Activated B cell treated with CpG ODN at 0.5 μM for 24 hours (primary cell): ENCODE measurements at regions not wholly inside any gene's neighbourhood (a gene's known extent, or its start where the extent isn't known, plus 50 kb on each side); places are given as distances from the start of the nearest gene placed in this dataset.

Experiments used
- ATAC-seq: fragments of 200-7000 bp; cut with Tn5 transposase; one replicate; pipeline ENCODE4 v1.10.0; 2021; ENCODE audit warnings: low read depth, mild to moderate bottlenecking, moderate library complexity
- CTCF ChIA-PET: fragments of 350-600 bp; sonication (Branson Sonifier 250); formaldehyde crosslinking; loops from one replicate; lab custom pipeline; 2021; ENCODE audit warnings: antibody characterized with exemption; lab: Charles Lee
- POLR2A ChIA-PET: fragments of 350-600 bp; sonication (Branson Sonifier 250); formaldehyde crosslinking; loops from one replicate; lab custom pipeline; 2021; ENCODE audit warnings: antibody characterized with exemption; lab: Charles Lee
- DNase-seq: peaks from one replicate; pipeline ENCODE4 v3.0.0; 2022
- H3K27ac Mint-ChIP-seq: one replicate; pipeline ENCODE4 v1.8.0; 2020; ENCODE audit warnings: mixed read lengths
- H3K27me3 Mint-ChIP-seq: one replicate; pipeline ENCODE4 v1.8.0; 2021; ENCODE audit warnings: mixed read lengths
- H3K36me3 Mint-ChIP-seq: one replicate; pipeline ENCODE4 v1.8.0; 2021; ENCODE audit warnings: low read depth, mixed read lengths
- H3K4me1 Mint-ChIP-seq: one replicate; pipeline ENCODE4 v1.8.0; 2021; ENCODE audit warnings: mixed read lengths
- H3K4me3 Mint-ChIP-seq: one replicate; pipeline ENCODE4 v1.8.0; 2020; ENCODE audit warnings: mild to moderate bottlenecking, mixed read lengths
- H3K9me3 Mint-ChIP-seq: one replicate; pipeline ENCODE4 v1.8.0; 2020; ENCODE audit warnings: mixed read lengths
- intact Hi-C: fragments of 100-400 bp; cut with micrococcal nuclease; formaldehyde crosslinking; loops from one replicate; pipeline ENCODE4 v1.15.1; 2024
- TF ChIP-seq, protein P1 (sequence below): fragments of 200-600 bp; IDR thresholded peaks from one replicate; pipeline ENCODE4 v1.8.0; 2022; ENCODE audit warnings: antibody characterized with exemption, mild to moderate bottlenecking

GRCh38 chr7:53458636-53459035 lies 423.2 kb downstream of the POM121L12 start:
- DNase-seq (no peak), ATAC-seq (no peak)
- Mint-ChIP-seq H3K4me3 (no peak overlapping the region), H3K9me3 (peaks cover 3% of the 10 kb centered on the region), H3K36me3 (no peaks in the 10 kb centered on the region), H3K4me1 (no peaks in the 10 kb centered on the region), H3K27me3 (no peaks in the 10 kb centered on the region), H3K27ac (no peak overlapping the region)
- ChIA-PET POLR2A (no interaction called here), CTCF (no interaction called here)
- TF ChIP-seq, protein P1, sequence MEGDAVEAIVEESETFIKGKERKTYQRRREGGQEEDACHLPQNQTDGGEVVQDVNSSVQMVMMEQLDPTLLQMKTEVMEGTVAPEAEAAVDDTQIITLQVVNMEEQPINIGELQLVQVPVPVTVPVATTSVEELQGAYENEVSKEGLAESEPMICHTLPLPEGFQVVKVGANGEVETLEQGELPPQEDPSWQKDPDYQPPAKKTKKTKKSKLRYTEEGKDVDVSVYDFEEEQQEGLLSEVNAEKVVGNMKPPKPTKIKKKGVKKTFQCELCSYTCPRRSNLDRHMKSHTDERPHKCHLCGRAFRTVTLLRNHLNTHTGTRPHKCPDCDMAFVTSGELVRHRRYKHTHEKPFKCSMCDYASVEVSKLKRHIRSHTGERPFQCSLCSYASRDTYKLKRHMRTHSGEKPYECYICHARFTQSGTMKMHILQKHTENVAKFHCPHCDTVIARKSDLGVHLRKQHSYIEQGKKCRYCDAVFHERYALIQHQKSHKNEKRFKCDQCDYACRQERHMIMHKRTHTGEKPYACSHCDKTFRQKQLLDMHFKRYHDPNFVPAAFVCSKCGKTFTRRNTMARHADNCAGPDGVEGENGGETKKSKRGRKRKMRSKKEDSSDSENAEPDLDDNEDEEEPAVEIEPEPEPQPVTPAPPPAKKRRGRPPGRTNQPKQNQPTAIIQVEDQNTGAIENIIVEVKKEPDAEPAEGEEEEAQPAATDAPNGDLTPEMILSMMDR, result no peak
- intact Hi-C loops, result no loop called here

- H3K9me3 Mint-ChIP-seq, result peaks cover 13% of the 10 kb centered on the region
- TF ChIP-seq, protein P1, result no peak
- CTCF ChIA-PET, result no interaction called here
These were observed 430.9 kb downstream of the POM121L12 start for GRCh38 chr7:53466371-53466770.

DNA sequence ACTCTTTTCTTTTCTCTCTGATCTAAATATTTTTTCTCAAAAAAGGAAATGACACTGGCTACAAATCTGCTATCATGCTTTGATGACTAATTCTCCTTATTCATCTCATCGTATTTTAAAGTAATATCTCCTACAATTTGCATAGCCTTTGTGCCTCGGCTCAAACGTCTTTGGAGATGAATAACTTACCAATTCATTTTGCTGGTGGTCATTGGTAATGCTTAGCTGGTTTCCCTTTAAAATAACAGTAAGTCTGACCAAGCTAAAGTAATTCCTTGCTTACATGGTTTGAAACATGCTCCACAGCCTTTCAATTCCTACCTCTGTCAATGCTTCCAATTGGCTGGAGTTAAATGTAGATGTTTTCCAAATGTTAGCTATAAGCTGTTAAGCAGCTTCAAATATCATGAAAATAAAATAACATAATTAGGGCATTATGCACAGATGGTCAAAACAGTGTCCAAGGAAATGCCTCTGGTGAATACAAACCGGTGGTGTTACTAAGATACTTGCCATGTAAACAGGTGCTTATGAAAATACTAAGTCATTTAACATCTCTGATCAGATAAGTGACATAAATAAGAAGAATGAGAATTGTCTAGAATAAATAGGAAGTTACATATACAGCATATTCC lies 435.0 kb downstream of the POM121L12 start:
- no peaks in the 10 kb centered on the region for H3K36me3 Mint-ChIP-seq
- ChIA-PET POLR2A (no interaction called here), CTCF (no interaction called here)
- no peak for ATAC-seq
- intact Hi-C loops, result no loop called here
- no peaks in the 10 kb centered on the region for H3K27me3 Mint-ChIP-seq
- peaks cover 11% of the 10 kb centered on the region for H3K9me3 Mint-ChIP-seq
- no peak overlapping the region for H3K27ac Mint-ChIP-seq
- no peaks in the 10 kb centered on the region for H3K4me1 Mint-ChIP-seq
- no peak overlapping the region for H3K4me3 Mint-ChIP-seq
- DNase-seq, result no peak
- TF ChIP-seq, protein P1, result no peak

More at GRCh38 chr7:53466371-53466770, 430.9 kb downstream of the POM121L12 start:
- POLR2A ChIA-PET, result no interaction called here
- intact Hi-C loops, result no loop called here
- no peaks in the 10 kb centered on the region for H3K4me1 Mint-ChIP-seq
- no peaks in the 10 kb centered on the region for H3K36me3 Mint-ChIP-seq
- no peak overlapping the region for H3K4me3 Mint-ChIP-seq
- no peak for ATAC-seq
- DNase-seq, result no peak
- H3K27ac Mint-ChIP-seq, result no peak overlapping the region
- H3K27me3 Mint-ChIP-seq, result no peaks in the 10 kb centered on the region

- TF ChIP-seq, protein P1, result no peak
- CTCF ChIA-PET, result no interaction called here
- Mint-ChIP-seq H3K4me3 (no peak overlapping the region), H3K27ac (no peak overlapping the region), H3K9me3 (peaks cover 9% of the 10 kb centered on the region), H3K4me1 (no peaks in the 10 kb centered on the region), H3K27me3 (no peaks in the 10 kb centered on the region), H3K36me3 (no peaks in the 10 kb centered on the region)
- POLR2A ChIA-PET, result no interaction called here
- DNase-seq (no peak), ATAC-seq (no peak)
- intact Hi-C loops, result no loop called here
These were observed 437.9 kb downstream of the POM121L12 start for GRCh38 chr7:53473371-53473770.

- peaks cover 13% of the 10 kb centered on the region for H3K9me3 Mint-ChIP-seq
- no peak overlapping the region for H3K27ac Mint-ChIP-seq
- H3K4me1 Mint-ChIP-seq, result no peaks in the 10 kb centered on the region
- CTCF ChIA-PET, result no interaction called here
- ATAC-seq (no peak), DNase-seq (no peak)
- no peaks in the 10 kb centered on the region for H3K36me3 Mint-ChIP-seq
- no peaks in the 10 kb centered on the region for H3K27me3 Mint-ChIP-seq
- intact Hi-C loops, result no loop called here
- POLR2A ChIA-PET, result no interaction called here
- TF ChIP-seq, protein P1, result no peak
- no peak overlapping the region for H3K4me3 Mint-ChIP-seq
These were observed 440.3 kb downstream of the POM121L12 start for GRCh38 chr7:53475776-53476175.
